ENCODE measurements at regions not wholly inside any gene's neighbourhood (a gene's known extent, or its start where the extent isn't known, plus 50 kb on each side); places are given as distances from the start of the nearest gene placed in this dataset.

DNA sequence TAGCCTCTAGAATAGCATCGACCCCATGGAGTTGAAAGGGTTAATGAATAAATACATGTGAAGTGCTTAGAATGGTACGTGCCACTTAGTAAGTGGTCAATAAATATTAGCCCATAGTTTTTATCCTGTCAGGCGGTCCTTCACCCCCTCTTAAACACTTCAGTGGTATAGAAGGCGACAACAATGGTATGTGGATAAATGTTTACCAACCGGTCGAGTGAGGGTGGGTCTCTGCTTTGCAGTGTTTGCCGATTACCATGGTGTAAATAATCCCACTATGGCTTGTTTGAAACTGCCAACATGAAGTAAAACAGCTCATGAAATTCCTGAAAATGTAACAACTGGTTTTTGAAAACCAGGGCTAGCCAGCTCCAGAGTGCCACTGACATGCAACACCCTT, 541.2 kb downstream of the BUD13 start:
- no peak overlapping the region for H3K4me3 ChIP-seq (ENCODE audit: low read depth in 1 of 5, low read length in 5 of 5)
- no peaks in the 10 kb centered on the region for H3K9me3 ChIP-seq (ENCODE audit: control insufficient read depth in 5 of 5, low read length in 5 of 5)
- H3K36me3 ChIP-seq (ENCODE audit: control insufficient read depth in 5 of 5, insufficient read depth in 5 of 5, low read length in 5 of 5), result no peaks in the 10 kb centered on the region
- H3K4me1 ChIP-seq (ENCODE audit: control insufficient read depth in 5 of 5, insufficient read depth in 5 of 5, low read length in 5 of 5), result peaks cover 2 to 23% (median 14%) of the 10 kb centered on the region in 5 donors
- no peak overlapping the region for H3K27ac ChIP-seq (ENCODE audit: low read depth, low read length)
- H3K9ac ChIP-seq (ENCODE audit: low read length in 5 of 5), result no peak overlapping the region
- peaks cover 0 to 5% (median 0%) of the 10 kb centered on the region in 5 donors for H3K27me3 ChIP-seq (ENCODE audit: control insufficient read depth in 5 of 5, insufficient read depth in 4 of 5, low read length in 5 of 5)

DNA sequence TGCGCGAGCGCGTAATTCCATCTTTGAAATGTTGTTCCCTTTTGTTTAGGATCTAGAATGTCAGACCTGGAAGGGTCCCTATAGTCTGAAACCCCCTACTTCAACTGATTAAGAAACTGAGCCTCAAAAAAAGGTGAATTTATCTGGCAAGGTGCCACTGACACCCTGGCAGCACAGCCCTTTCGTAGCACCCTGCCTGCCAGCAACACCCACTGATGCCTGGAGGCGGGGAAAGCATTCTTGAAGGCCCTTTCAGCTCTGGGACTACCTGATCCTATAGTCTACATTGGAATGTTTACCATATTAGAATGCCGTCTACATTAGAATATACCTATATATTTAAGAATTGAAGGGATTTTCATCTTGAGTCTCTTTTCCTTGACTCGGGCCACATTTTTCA, 542.3 kb downstream of the BUD13 start:
- no peak overlapping the region for H3K4me3 ChIP-seq (ENCODE audit: low read depth in 1 of 5, low read length in 5 of 5)
- no peaks in the 10 kb centered on the region for H3K36me3 ChIP-seq (ENCODE audit: control insufficient read depth in 5 of 5, insufficient read depth in 5 of 5, low read length in 5 of 5)
- no peak overlapping the region for H3K27ac ChIP-seq (ENCODE audit: low read depth, low read length)
- H3K4me1 ChIP-seq (ENCODE audit: control insufficient read depth in 5 of 5, insufficient read depth in 5 of 5, low read length in 5 of 5), result peaks cover 2 to 26% (median 14%) of the 10 kb centered on the region in 5 donors
- peaks cover 0 to 5% (median 0%) of the 10 kb centered on the region in 5 donors for H3K27me3 ChIP-seq (ENCODE audit: control insufficient read depth in 5 of 5, insufficient read depth in 4 of 5, low read length in 5 of 5)
- no peaks in the 10 kb centered on the region for H3K9me3 ChIP-seq (ENCODE audit: control insufficient read depth in 5 of 5, low read length in 5 of 5)
- H3K9ac ChIP-seq (ENCODE audit: low read length in 5 of 5), result no peak overlapping the region

DNA sequence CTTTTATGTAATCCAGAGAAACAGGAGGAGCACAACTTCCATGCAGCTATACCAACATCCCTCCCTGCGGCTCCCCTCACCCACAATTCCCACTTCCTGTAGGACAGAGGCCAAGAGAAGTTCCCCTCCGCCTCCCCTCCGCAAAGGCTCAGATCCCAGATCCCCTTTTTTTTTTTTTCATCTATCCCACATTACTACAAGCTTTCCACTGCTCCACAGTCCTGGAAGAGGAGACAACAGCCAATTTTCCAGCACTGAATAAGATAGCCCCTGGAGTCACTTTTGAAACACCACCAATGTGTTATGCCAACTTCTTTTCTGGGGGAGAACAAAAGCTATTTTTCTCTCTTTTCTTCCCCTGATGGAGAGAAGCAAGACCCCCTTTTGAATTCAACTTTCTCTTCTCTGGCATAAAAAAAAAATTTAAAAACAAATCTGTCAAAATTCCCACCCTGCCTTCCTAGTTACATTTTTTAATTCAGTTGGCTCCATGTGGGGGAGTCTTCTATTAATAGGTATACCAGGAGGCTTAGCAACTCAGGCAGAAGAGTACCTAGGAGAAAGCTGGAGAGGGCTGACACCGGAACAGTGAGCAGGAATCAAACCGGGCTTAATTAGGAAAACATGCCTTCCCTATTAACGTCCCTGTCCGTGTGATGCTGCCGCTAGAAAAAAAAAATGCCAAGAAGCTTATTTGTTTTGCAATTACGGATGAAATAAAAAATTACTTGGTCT, 543.4 kb downstream of the BUD13 start:
- Histone ChIP-seq H3K27me3 (ENCODE audit: control insufficient read depth in 5 of 5, insufficient read depth in 4 of 5, low read length in 5 of 5) (peaks cover 0 to 5% (median 0%) of the 10 kb centered on the region in 5 donors), H3K9ac (ENCODE audit: low read length in 5 of 5) (no peak overlapping the region)

DNA sequence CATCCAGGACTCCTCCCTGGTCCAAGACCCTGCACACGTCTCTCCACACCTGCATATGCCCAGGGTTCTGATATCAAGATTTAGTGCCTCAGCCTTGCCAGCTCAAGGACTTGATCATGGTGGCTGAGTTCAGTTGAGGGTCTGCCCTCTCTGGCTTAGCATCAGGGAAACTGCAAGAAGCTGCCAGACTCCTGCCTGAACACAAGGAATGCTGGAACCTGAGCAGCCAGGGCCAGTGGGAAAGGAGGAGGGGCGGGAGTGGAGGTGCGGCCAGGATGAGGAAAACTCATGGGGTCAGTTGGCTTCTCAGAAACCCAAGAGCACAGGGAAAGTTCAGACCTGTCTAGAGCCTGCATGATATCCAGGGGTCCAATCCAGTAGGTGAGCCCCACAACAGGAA, 546.1 kb downstream of the BUD13 start:
- no peaks in the 10 kb centered on the region for H3K36me3 ChIP-seq (ENCODE audit: control insufficient read depth in 5 of 5, insufficient read depth in 5 of 5, low read length in 5 of 5)
- no peak overlapping the region for H3K4me3 ChIP-seq (ENCODE audit: low read depth in 1 of 5, low read length in 5 of 5)
- peaks cover 0 to 5% (median 0%) of the 10 kb centered on the region in 5 donors for H3K27me3 ChIP-seq (ENCODE audit: control insufficient read depth in 5 of 5, insufficient read depth in 4 of 5, low read length in 5 of 5)
- H3K4me1 ChIP-seq (ENCODE audit: control insufficient read depth in 5 of 5, insufficient read depth in 5 of 5, low read length in 5 of 5), result peaks cover 0 to 16% (median 12%) of the 10 kb centered on the region in 5 donors
- no peaks in the 10 kb centered on the region for H3K9me3 ChIP-seq (ENCODE audit: control insufficient read depth in 5 of 5, low read length in 5 of 5)
- no peak overlapping the region for H3K27ac ChIP-seq (ENCODE audit: low read depth, low read length)
- H3K9ac ChIP-seq (ENCODE audit: low read length in 5 of 5), result no peak overlapping the region

More for the DNA sequence above, 543.4 kb downstream of the BUD13 start:
- no peaks in the 10 kb centered on the region for H3K9me3 ChIP-seq (ENCODE audit: control insufficient read depth in 5 of 5, low read length in 5 of 5)
- H3K4me3 ChIP-seq (ENCODE audit: low read depth in 1 of 5, low read length in 5 of 5), result no peak overlapping the region
- H3K27ac ChIP-seq (ENCODE audit: low read depth, low read length), result no peak overlapping the region
- no peaks in the 10 kb centered on the region for H3K36me3 ChIP-seq (ENCODE audit: control insufficient read depth in 5 of 5, insufficient read depth in 5 of 5, low read length in 5 of 5)
- H3K4me1 ChIP-seq (ENCODE audit: control insufficient read depth in 5 of 5, insufficient read depth in 5 of 5, low read length in 5 of 5), result peaks cover 2 to 34% (median 15%) of the 10 kb centered on the region in 5 donors

DNA sequence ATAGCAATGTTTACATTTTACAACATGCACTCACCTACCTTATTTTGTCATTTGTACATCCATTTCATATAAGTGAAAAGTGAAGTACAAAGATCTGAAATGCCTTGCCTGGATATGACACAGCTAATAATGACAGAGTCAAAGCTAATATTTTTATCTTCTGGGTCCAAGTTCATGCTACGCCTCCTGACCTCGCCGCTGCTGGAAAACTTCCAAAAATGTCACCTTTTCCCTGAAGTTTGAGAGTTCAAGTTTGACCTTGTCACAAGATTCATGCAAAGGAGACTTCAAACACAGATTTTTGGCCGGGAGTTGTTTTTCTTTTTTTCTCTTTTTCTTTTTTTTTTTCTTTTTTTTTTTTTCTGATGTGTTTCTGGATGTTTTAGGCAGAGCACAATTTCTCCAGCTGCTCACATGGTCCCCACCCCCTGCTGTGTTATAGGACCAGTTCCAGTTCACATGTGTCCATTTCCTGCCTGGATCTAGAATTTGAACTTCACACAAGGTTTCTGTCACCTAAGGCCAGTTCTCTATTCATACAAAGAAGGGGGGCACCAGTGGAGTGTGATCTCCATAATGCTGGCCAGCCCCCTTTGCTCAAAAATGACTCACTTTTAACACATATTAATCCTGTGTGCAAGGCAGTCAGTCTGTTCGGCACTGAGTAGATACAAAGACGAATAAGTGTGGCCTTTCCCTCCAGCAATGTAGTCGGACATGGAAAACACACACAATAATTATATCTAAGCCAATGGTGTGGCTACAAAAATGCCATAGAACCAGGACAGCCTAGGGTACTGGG, 546.8 kb downstream of the BUD13 start:
- Histone ChIP-seq H3K4me3 (ENCODE audit: low read depth in 1 of 5, low read length in 5 of 5) (no peak overlapping the region), H3K4me1 (ENCODE audit: control insufficient read depth in 5 of 5, insufficient read depth in 5 of 5, low read length in 5 of 5) (peaks cover 0 to 16% (median 12%) of the 10 kb centered on the region in 5 donors), H3K9me3 (ENCODE audit: control insufficient read depth in 5 of 5, low read length in 5 of 5) (no peaks in the 10 kb centered on the region), H3K27ac (ENCODE audit: low read depth, low read length) (no peak overlapping the region), H3K27me3 (ENCODE audit: control insufficient read depth in 5 of 5, insufficient read depth in 4 of 5, low read length in 5 of 5) (peaks cover 0 to 5% (median 0%) of the 10 kb centered on the region in 5 donors), H3K9ac (ENCODE audit: low read length in 5 of 5) (no peak overlapping the region), H3K36me3 (ENCODE audit: control insufficient read depth in 5 of 5, insufficient read depth in 5 of 5, low read length in 5 of 5) (no peaks in the 10 kb centered on the region)

DNA sequence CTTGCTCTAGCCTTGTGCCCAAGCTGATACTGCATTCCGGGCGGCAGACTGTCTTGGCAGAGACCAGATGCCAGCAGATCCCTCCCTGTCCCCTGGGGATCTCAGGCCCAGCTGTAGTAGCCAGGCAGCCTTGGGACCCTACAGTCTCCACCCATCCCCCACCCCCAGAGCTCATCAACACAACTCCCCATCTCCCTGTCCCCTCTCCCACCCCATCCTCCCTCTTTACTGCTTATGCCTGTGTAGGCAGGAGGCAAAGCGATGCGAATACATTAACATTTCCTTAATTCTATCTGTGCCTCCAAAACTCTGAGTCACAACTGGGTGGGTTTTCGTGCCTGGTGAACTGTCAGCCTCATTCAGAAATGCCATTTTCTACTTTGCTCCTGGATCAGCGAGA, 547.6 kb downstream of the BUD13 start:
- Histone ChIP-seq H3K36me3 (ENCODE audit: control insufficient read depth in 5 of 5, insufficient read depth in 5 of 5, low read length in 5 of 5) (no peaks in the 10 kb centered on the region), H3K4me1 (ENCODE audit: control insufficient read depth in 5 of 5, insufficient read depth in 5 of 5, low read length in 5 of 5) (peaks cover 0 to 16% (median 12%) of the 10 kb centered on the region in 5 donors), H3K27me3 (ENCODE audit: control insufficient read depth in 5 of 5, insufficient read depth in 4 of 5, low read length in 5 of 5) (peaks cover 0 to 5% (median 0%) of the 10 kb centered on the region in 5 donors), H3K4me3 (ENCODE audit: low read depth in 1 of 5, low read length in 5 of 5) (no peak overlapping the region), H3K9me3 (ENCODE audit: control insufficient read depth in 5 of 5, low read length in 5 of 5) (no peaks in the 10 kb centered on the region), H3K27ac (ENCODE audit: low read depth, low read length) (no peak overlapping the region), H3K9ac (ENCODE audit: low read length in 5 of 5) (no peak overlapping the region)

DNA sequence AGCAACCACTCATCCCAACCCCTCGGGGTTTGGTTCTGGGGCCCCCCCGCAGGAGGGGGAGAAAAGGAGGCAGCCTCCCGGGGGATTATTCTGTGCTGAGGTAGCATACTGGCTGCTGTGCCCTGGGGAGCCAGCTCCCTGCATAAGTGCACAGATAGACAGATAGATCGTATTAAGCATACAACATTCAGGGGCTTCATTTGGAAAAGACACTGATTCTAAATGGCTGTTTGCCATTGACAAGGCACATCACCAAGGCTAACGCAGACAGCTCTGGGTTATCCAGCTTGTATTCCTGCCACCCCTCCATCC, 547.9 kb downstream of the BUD13 start:
- Histone ChIP-seq H3K27ac (ENCODE audit: low read depth, low read length) (no peak overlapping the region), H3K27me3 (ENCODE audit: control insufficient read depth in 5 of 5, insufficient read depth in 4 of 5, low read length in 5 of 5) (peaks cover 0 to 5% (median 0%) of the 10 kb centered on the region in 5 donors), H3K9me3 (ENCODE audit: control insufficient read depth in 5 of 5, low read length in 5 of 5) (no peaks in the 10 kb centered on the region), H3K4me3 (ENCODE audit: low read depth in 1 of 5, low read length in 5 of 5) (no peak overlapping the region), H3K4me1 (ENCODE audit: control insufficient read depth in 5 of 5, insufficient read depth in 5 of 5, low read length in 5 of 5) (peaks cover 0 to 16% (median 12%) of the 10 kb centered on the region in 5 donors), H3K9ac (ENCODE audit: low read length in 5 of 5) (no peak overlapping the region), H3K36me3 (ENCODE audit: control insufficient read depth in 5 of 5, insufficient read depth in 5 of 5, low read length in 5 of 5) (no peaks in the 10 kb centered on the region)

DNA sequence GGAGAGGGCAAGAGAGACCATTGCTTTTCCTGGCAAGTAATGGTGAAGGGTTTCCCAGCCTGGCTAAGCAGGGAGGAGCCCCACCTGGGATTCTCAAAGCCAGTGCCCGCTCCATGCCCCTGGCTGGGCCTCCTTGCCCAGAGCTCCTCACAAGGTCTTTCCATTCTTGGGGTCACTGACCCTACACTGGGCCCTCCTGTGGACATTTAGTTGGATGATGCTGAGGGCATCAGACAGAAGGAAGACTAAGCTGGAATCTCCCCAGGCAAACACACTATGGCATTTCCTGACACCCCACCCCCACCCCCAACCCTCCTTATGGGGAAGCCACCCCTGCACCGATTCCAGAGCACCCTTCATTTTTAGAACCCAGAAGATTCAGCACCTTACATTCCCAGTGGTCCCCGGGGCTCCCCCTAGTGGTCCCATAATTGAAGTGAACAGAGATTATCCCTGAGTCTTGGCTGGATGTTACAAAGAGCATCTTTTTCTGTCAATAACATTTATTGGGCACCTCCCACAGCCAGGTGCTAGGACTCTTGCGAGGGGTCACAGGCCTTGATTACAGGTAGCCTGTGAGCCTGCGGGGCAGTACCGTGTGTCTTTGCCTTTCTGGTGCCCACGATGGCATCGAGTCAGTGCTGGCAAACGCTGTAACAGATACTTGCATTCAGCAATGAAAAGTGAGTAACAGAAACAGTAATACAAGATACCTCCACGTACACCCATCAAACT, 548.5 kb downstream of the BUD13 start:
- H3K4me1 ChIP-seq (ENCODE audit: control insufficient read depth in 5 of 5, insufficient read depth in 5 of 5, low read length in 5 of 5), result peaks cover 0 to 16% (median 12%) of the 10 kb centered on the region in 5 donors
- no peak overlapping the region for H3K4me3 ChIP-seq (ENCODE audit: low read depth in 1 of 5, low read length in 5 of 5)
- no peaks in the 10 kb centered on the region for H3K36me3 ChIP-seq (ENCODE audit: control insufficient read depth in 5 of 5, insufficient read depth in 5 of 5, low read length in 5 of 5)
- H3K9ac ChIP-seq (ENCODE audit: low read length in 5 of 5), result no peak overlapping the region
- H3K9me3 ChIP-seq (ENCODE audit: control insufficient read depth in 5 of 5, low read length in 5 of 5), result no peaks in the 10 kb centered on the region
- peaks cover 0 to 5% (median under 1%) of the 10 kb centered on the region in 5 donors for H3K27me3 ChIP-seq (ENCODE audit: control insufficient read depth in 5 of 5, insufficient read depth in 4 of 5, low read length in 5 of 5)
- no peak overlapping the region for H3K27ac ChIP-seq (ENCODE audit: low read depth, low read length)

DNA sequence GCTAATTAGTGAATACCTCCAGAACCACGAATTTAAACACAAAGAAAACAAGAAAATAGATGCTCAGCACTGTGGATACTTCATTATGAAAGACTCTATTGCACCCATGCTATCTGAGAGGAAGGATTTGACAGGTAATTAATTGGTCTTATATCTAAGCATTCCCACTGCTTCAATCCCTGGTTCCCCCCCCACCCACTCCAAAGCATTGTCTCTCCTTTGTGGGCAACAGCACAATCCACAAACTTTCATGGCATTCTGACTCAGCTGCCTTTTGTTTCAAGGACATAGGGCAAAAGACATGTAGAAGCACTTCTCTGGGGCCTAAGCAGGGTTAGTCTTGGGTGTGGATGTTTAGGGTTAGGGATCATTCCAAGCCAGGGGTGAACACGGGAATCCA, 551.4 kb downstream of the BUD13 start:
- H3K27me3 ChIP-seq (ENCODE audit: control insufficient read depth in 5 of 5, insufficient read depth in 4 of 5, low read length in 5 of 5), result peaks cover 0 to 5% (median 0%) of the 10 kb centered on the region in 5 donors
- no peaks in the 10 kb centered on the region for H3K36me3 ChIP-seq (ENCODE audit: control insufficient read depth in 5 of 5, insufficient read depth in 5 of 5, low read length in 5 of 5)
- no peak overlapping the region for H3K27ac ChIP-seq (ENCODE audit: low read depth, low read length)
- H3K4me3 ChIP-seq (ENCODE audit: low read depth in 1 of 5, low read length in 5 of 5), result no peak overlapping the region
- H3K4me1 ChIP-seq (ENCODE audit: control insufficient read depth in 5 of 5, insufficient read depth in 5 of 5, low read length in 5 of 5), result peaks cover 0 to 19% (median 13%) of the 10 kb centered on the region in 5 donors
- H3K9ac ChIP-seq (ENCODE audit: low read length in 5 of 5), result no peak overlapping the region
- H3K9me3 ChIP-seq (ENCODE audit: control insufficient read depth in 5 of 5, low read length in 5 of 5), result no peaks in the 10 kb centered on the region
